ENCODE measurements at regions not wholly inside any gene's neighbourhood (a gene's known extent, or its start where the extent isn't known, plus 50 kb on each side); places are given as distances from the start of the nearest gene placed in this dataset.

GRCh38 chr2:128637481-128638155 is 318.9 kb upstream of the HS6ST1 start:
- no peak overlapping the region for H3K27ac ChIP-seq (ENCODE audit: low read depth in 2 of 2, low read length in 1 of 2)
- no peaks in the 10 kb centered on the region for H3F3A ChIP-seq (replicated peaks; ENCODE audit: insufficient read depth)
- H3K4me2 ChIP-seq = no peak overlapping the region
- no peak overlapping the region for H3K9ac ChIP-seq
- POLR2A ChIA-PET = no interaction called here
- H3K9me2 ChIP-seq = no peaks in the 10 kb centered on the region
- H3K36me3 ChIP-seq (replicated peaks in 1 of 2; ENCODE audit: control insufficient read depth in 1 of 2, insufficient read depth in 2 of 2, low read length in 1 of 2) = no peaks in the 10 kb centered on the region
- H2AFZ ChIP-seq (ENCODE audit: low read depth) = no peak overlapping the region
- 47% methylated on average over 7 of the region's 7 CpGs for WGBS (ENCODE audit: low lambda C conversion rate)
- no peak overlapping the region for H3K4me3 ChIP-seq (ENCODE audit: low read depth in 2 of 2, low read length in 1 of 2)
- DNase-seq = no peak
- H3K4me1 ChIP-seq (ENCODE audit: control insufficient read depth in 1 of 2, insufficient read depth in 2 of 2, low read depth in 1 of 2, low read length in 1 of 2) = peaks cover 0 to 3% of the 10 kb centered on the region in 2 experiments; a peak in 3 of 4 replicates
- H3K9me3 ChIP-seq = no peaks in the 10 kb centered on the region
- no peaks in the 10 kb centered on the region for H4K20me1 ChIP-seq (ENCODE audit: insufficient read depth)
- H3K27me3 ChIP-seq (ENCODE audit: insufficient read depth) = no peaks in the 10 kb centered on the region
- no peaks in the 10 kb centered on the region for H3K79me2 ChIP-seq (ENCODE audit: insufficient read depth)
- TF ChIP-seq YY1 (IDR thresholded peaks at IDR 0.05; ENCODE audit: low read depth) (no peak), TCF12 (IDR thresholded peaks at IDR 0.05) (no peak), GABPA (IDR thresholded peaks at IDR 0.05; ENCODE audit: low read depth) (no peak), EZH2phosphoT487 (IDR thresholded peaks at IDR 0.05; ENCODE audit: borderline replicate concordance, low read depth) (no peak), NRF1 (IDR thresholded peaks at IDR 0.05; ENCODE audit: low read depth, low read length) (no peak), MEF2A (IDR thresholded peaks at IDR 0.05; ENCODE audit: borderline replicate concordance, low read depth) (no peak)
- TF ChIP-seq, protein P1, sequence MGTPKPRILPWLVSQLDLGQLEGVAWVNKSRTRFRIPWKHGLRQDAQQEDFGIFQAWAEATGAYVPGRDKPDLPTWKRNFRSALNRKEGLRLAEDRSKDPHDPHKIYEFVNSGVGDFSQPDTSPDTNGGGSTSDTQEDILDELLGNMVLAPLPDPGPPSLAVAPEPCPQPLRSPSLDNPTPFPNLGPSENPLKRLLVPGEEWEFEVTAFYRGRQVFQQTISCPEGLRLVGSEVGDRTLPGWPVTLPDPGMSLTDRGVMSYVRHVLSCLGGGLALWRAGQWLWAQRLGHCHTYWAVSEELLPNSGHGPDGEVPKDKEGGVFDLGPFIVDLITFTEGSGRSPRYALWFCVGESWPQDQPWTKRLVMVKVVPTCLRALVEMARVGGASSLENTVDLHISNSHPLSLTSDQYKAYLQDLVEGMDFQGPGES (IDR thresholded peaks at IDR 0.05; ENCODE audit: low read depth, low read length) = no peak
- TF ChIP-seq, protein P2, sequence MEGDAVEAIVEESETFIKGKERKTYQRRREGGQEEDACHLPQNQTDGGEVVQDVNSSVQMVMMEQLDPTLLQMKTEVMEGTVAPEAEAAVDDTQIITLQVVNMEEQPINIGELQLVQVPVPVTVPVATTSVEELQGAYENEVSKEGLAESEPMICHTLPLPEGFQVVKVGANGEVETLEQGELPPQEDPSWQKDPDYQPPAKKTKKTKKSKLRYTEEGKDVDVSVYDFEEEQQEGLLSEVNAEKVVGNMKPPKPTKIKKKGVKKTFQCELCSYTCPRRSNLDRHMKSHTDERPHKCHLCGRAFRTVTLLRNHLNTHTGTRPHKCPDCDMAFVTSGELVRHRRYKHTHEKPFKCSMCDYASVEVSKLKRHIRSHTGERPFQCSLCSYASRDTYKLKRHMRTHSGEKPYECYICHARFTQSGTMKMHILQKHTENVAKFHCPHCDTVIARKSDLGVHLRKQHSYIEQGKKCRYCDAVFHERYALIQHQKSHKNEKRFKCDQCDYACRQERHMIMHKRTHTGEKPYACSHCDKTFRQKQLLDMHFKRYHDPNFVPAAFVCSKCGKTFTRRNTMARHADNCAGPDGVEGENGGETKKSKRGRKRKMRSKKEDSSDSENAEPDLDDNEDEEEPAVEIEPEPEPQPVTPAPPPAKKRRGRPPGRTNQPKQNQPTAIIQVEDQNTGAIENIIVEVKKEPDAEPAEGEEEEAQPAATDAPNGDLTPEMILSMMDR (IDR thresholded peaks at IDR 0.05) = no peak
- TF ChIP-seq, protein P3, sequence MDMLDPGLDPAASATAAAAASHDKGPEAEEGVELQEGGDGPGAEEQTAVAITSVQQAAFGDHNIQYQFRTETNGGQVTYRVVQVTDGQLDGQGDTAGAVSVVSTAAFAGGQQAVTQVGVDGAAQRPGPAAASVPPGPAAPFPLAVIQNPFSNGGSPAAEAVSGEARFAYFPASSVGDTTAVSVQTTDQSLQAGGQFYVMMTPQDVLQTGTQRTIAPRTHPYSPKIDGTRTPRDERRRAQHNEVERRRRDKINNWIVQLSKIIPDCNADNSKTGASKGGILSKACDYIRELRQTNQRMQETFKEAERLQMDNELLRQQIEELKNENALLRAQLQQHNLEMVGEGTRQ (IDR thresholded peaks at IDR 0.05; ENCODE audit: borderline replicate concordance, low read depth, low read length) = no peak
- CTCF ChIA-PET = interaction anchor here (2.0 kb wide), 1 partner anchor 10 kb away, joined by 5 read pairs; no protein-coding TSS in a partner anchor

GRCh38 chr2:128638341-128639119 is 319.9 kb upstream of the HS6ST1 start:
- H3K4me1 ChIP-seq (ENCODE audit: control insufficient read depth in 1 of 2, insufficient read depth in 2 of 2, low read depth in 1 of 2, low read length in 1 of 2) = peaks cover 0 to 3% of the 10 kb centered on the region in 2 experiments; a peak in 2 of 4 replicates
- no peaks in the 10 kb centered on the region for H3K27me3 ChIP-seq (ENCODE audit: insufficient read depth)
- H3K79me2 ChIP-seq (ENCODE audit: insufficient read depth) = no peaks in the 10 kb centered on the region
- 56% methylated on average over 11 of the region's 12 CpGs for WGBS (ENCODE audit: low lambda C conversion rate)
- TF ChIP-seq FOSL2 (IDR thresholded peaks at IDR 0.05; ENCODE audit: borderline replicate concordance, low read depth) (no peak), EZH2phosphoT487 (IDR thresholded peaks at IDR 0.05; ENCODE audit: borderline replicate concordance, low read depth) (no peak), YY1 (IDR thresholded peaks at IDR 0.05; ENCODE audit: low read depth) (no peak)
- H3K36me3 ChIP-seq (replicated peaks in 1 of 2; ENCODE audit: control insufficient read depth in 1 of 2, insufficient read depth in 2 of 2, low read length in 1 of 2) = no peaks in the 10 kb centered on the region
- no peaks in the 10 kb centered on the region for H3K9me2 ChIP-seq
- H3F3A ChIP-seq (replicated peaks; ENCODE audit: insufficient read depth) = no peaks in the 10 kb centered on the region
- H3K9me3 ChIP-seq = no peaks in the 10 kb centered on the region
- H3K4me3 ChIP-seq (ENCODE audit: low read depth in 2 of 2, low read length in 1 of 2) = no peak overlapping the region
- POLR2A ChIA-PET = no interaction called here
- CTCF ChIA-PET = interaction anchor here (2.0 kb wide), 1 partner anchor 9 kb away, joined by 5 read pairs; no protein-coding TSS in a partner anchor
- H3K27ac ChIP-seq (ENCODE audit: low read depth in 2 of 2, low read length in 1 of 2) = no peak overlapping the region
- DNase-seq = peak; percentile 42
- H3K9ac ChIP-seq = no peak overlapping the region
- no peaks in the 10 kb centered on the region for H4K20me1 ChIP-seq (ENCODE audit: insufficient read depth)
- no peak overlapping the region for H2AFZ ChIP-seq (ENCODE audit: low read depth)
- H3K4me2 ChIP-seq = no peak overlapping the region

All from SK-N-SH (cell line).